Panc1 (cell line): ENCODE measurements at regions not wholly inside any gene's neighbourhood (a gene's known extent, or its start where the extent isn't known, plus 50 kb on each side); places are given as distances from the start of the nearest gene placed in this dataset.

Experiments used
- CTCF ChIP-seq: fragments of 450-650 bp; IDR thresholded peaks from 2 replicates; pipeline ENCODE4 v1.5.1; 2017; ENCODE audit warnings: mild to moderate bottlenecking
- POLR2AphosphoS5 ChIP-seq: IDR thresholded peaks from 2 replicates; pipeline ENCODE4 v1.6.1; 2012; ENCODE audit warnings: mild to moderate bottlenecking, low read depth, low read length, moderate library complexity
- REST ChIP-seq, 2 experiments: IDR thresholded peaks; 2 replicates each; pipeline ENCODE4 v1.6.1; 2011 to 2012; ENCODE audit warnings: low read depth in 2 of 2, control low read depth in 1 of 2, low read length in 1 of 2, mild to moderate bottlenecking in 1 of 2, moderate library complexity in 1 of 2; ENCODE audit not compliant: insufficient read depth in 1 of 2
- SIN3A ChIP-seq: IDR thresholded peaks from 2 replicates; pipeline ENCODE4 v1.6.1; 2012; ENCODE audit warnings: low read depth, mild to moderate bottlenecking, low read length, moderate library complexity, borderline replicate concordance; ENCODE audit not compliant: insufficient read depth
- TCF7L2 ChIP-seq: IDR thresholded peaks from 2 replicates; pipeline ENCODE4 v1.6.1; 2011; ENCODE audit warnings: mild to moderate bottlenecking, low read depth, low read length, inconsistent platforms

DNA sequence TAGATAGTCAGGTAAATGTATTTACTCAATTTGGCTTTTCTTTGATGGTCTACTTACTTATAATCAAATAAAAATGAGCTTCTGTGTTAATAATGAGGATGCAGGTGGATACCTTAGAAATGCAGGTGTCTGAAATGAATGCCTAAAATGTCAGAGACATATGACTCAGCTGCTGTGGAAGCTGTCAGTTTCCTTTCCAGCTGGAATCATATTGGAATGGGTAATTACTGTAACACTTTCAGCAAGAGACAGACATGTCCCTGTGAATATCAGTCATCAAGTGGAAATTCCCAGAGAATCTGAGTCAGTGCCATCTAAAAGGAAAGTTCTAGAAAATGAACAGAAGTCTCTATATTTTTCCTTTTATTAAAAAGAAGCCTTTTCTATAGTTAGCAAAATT, 783.0 kb upstream of the AADAT start:
- TF ChIP-seq CTCF, result no peak
- no peak for TF ChIP-seq REST (IDR thresholded peaks at IDR 0.05; ENCODE audit: insufficient read depth in 1 of 2, low read depth in 2 of 2, low read length in 1 of 2)
- TF ChIP-seq POLR2AphosphoS5, result no peak
- no peak for TF ChIP-seq TCF7L2
- TF ChIP-seq SIN3A, result no peak
